HG03060 (cell line): ENCODE measurements at regions not wholly inside any gene's neighbourhood (a gene's known extent, or its start where the extent isn't known, plus 50 kb on each side); places are given as distances from the start of the nearest gene placed in this dataset.

ENCODE experiments used
- ATAC-seq: cut with Tn5 transposase; IDR thresholded peaks from one replicate; pipeline ENCODE4 v1.9.1; 2021; ENCODE audit warnings: low read depth, moderate number of reproducible peaks; ENCODE audit not compliant: unreplicated experiment

DNA sequence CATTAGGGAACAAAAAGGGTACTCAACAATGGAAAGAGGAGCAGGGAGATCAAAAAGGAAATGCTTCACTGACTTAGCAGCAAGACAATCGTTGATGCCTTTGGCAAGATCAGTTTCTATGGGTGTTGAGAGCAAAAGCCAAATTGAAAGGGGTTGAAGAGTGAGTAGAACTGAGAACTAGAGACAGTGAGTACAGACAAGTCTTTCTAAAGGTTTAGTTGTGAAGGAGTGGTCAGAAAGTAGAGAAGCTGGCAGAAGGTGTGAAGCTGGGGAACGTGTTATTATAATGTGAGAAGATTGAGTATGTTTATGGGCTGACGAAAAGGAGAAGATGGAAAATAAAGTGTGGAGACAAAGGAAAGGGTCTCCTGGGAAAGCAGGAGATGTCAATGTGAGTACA lies 221.2 kb upstream of the USP25 start:
- ATAC-seq, result no peak

DNA sequence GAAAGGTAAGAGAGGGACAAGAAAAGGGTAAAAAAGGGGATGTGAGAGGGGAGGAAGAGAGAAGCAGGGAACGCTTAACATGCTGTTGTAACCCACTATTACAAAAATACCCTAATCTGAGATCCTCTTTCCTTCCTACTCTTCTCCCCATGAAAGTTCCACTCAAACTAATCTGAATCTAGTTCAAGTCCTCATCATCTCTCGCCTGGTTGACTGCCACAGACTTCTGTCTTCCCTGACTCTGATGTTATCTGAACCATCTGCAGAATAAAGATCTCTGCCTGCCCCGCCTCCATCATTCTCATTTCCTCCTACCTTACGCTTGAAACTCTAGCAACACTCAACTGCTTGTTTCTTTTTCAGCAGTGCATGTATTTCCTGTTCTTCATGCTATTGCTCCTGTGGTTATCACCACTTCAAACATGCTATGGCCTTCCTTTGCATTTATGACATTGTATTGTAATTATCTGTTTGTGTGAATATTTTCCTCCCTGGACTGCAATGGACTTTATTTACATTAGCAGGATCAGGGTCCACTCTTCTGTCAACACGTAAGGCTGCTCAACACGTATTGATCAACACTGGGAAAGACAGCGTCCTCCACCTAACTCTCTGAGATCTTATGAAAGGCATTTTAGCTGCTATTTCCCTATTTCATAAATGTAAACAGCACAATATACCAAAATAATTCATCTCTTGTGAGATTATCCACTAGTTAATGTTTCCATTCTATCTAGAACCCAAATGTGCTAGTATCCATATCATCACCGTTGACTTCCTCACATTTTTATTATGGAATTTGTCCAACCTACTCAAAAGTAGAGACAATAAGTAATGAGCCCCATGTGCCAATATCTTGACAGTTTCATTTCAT lies 215.5 kb upstream of the USP25 start:
- peak; percentile 96 for ATAC-seq

DNA sequence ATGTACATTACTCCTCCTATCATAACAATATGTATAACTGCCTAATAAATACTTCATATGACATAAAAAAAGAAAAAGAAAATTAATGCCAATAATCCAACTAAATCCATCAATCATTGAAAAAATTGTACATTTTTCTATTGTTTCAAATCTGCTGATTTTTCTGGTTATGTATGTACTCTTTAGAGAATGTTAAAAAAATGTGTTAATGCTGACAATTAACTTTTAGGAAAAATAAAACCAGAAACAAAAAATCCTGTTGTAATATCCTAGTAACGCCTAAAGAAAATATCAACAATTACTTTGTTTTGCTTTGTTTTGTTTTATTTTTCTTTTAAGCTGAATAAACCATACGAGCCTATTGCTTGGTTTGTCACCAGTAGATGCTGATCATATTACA lies 213.9 kb upstream of the USP25 start:
- ATAC-seq, result no peak

DNA sequence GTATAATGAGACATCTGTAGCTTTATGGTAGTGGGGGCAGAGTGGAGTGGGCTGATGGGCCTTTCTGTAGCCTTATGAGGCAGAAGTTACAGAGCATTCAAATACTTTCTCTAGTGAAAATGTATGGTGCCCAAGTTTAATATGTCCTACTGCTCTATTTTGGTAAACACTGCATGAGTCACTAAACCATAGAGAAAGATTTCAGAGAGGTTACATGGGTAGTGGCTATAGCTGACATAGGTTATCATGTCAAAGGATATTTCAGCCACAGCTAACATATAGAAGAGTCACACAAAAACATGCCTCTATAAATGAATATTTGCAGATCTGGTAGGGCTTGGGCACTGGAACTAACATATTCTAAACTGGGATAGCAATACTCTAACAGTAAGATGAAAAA lies 212.4 kb upstream of the USP25 start:
- no peak for ATAC-seq

DNA sequence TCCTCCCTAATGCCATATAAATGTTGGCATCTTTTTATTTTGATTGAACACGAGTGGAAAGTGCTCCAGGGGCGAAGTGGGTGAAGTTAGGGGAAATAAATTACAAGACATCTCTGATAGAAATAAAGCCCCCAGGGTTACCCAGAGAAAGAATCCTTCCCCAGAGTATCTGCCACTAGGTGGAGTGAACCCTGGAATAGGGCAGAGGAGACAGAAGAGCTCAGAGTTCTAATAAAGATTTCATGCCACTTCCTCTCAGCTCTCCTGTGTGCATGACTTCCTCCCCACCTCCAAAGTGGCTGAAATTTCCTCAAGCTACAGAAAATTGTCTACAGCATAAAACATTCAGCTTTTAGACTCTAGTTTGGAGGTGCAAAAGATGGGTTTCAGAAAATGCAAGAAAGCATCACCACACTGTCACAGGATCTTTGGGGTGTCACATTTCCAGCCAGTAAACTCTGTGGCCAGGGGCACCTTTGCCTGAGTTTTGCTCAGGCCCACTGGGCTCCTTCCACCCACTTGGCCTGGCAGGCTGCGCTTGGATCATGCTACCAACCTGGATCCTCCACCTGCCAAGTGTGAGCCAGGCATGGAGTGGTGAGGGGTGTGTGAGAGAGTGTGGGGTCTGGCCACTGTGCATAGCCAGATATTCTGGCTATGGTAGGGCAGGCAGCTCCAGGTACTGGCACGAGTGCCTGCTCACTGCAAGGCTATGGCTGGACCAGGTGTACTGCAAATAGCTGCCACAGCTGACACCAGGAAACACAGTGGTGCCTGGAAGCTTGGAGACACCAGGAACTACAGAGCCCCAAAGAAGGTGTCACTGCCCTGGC lies 208.8 kb upstream of the USP25 start:
- ATAC-seq, result no peak

DNA sequence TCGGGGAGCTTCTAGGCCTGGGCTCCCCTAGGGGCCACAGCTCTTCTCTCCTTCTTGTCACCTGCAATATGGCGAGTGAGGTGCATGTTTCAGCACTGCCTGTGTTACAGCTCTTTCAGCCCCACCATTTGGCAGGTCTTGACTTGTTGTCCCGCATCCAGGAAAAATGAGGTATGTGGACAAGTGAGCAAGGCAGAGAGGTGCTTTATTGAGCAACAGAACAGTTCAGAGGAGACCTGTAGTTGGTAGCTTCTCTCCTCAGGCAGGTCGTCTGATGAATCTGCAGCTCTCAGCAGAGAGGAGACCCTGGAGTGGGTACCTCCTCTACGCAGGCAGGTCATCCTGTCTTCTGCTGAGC lies 208.2 kb upstream of the USP25 start:
- ATAC-seq, result no peak

DNA sequence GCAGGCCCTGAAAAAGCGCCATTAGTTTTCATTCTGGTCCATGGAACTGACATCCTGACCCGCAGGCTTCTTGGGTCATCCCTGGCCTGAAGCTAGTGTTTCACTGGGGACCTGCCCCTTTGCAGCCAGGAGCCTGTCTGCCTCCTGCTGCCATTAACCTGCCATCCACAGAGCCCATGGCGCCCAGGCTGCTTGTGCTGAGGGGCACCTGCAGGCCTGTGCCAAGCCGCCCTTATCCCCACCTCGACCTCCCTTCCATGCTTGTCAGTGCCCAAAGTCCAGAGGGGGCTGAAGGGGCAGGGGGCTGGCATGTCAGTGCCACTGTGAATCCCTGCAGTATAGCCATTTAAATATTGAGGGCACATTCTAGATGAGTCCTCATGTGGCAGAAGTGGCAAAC lies 207.6 kb upstream of the USP25 start:
- no peak for ATAC-seq

DNA sequence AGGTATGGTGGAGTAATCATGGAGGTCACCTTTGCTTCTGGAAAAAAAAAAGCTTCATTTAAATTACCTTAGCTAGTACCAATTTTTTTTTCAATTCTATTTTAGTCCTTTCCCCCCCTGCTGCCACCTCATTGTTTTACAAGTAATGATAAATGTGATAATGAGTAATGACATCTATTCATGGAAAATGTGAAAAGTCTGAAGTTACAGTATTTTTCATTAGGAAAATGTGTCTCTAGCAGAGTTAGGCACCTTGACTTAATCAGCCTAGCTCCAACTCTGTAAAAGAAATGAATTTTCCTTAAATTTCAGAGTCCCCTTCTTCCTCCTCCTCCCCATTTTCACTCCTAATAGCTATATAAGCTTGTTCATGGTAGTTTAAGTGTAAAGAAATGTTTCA lies 204.9 kb upstream of the USP25 start:
- ATAC-seq, result no peak

DNA sequence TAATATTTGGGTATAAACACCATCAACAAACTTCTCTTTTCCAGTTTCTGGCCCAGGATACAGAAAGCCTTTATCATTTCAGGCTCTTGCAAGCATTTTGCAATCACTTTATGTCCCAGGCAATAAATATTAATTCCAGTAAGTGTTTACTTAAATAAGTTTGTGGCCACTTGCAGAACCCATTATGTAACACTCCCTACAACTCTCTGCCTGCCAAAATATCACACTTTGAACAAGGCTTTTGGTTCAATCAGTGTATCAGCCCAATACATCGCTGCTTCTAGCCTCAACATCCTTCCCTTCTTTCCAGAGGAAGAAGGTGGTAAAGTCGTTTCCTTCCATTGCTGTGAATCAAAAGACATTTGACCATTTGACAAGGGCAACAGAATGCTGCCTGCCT lies 203.0 kb upstream of the USP25 start:
- no peak for ATAC-seq

DNA sequence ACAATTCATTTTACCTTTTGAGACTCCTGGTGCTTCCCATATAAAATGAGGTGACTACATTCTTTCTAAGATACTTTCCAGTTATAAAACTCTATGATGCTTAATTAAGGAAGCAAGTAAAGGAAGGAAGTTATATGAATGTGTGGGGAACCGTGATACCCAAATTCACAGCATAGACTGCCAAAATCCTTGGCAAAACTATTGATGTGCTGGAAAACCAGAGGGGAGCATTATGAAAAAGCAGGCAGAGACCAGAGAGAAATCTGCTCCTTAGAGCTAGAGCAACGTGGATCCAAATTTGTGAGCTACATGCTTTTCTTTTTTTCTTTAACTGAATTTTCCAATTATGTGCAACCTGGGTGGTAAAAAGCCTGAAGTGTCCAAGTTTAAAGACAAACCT lies 201.4 kb upstream of the USP25 start:
- no peak for ATAC-seq

DNA sequence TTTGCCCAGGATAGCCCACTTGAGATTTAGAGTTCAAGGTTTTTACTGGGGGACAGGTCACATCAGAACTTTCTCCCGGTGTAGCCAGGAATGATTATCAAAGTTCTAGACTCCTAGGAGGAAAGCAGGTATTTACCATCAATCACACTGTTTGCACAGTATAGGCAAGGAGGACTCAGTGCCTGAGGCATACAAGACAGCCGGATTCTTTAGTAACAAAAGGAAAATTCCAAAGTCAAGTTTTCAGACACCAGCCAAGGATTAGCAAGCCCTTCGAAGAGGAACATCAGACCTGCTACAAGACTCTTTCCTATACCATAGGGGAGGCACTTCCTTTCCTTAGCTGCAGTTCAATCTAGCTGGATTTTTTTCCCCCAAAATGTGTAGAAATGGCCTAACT lies 197.8 kb upstream of the USP25 start:
- no peak for ATAC-seq

DNA sequence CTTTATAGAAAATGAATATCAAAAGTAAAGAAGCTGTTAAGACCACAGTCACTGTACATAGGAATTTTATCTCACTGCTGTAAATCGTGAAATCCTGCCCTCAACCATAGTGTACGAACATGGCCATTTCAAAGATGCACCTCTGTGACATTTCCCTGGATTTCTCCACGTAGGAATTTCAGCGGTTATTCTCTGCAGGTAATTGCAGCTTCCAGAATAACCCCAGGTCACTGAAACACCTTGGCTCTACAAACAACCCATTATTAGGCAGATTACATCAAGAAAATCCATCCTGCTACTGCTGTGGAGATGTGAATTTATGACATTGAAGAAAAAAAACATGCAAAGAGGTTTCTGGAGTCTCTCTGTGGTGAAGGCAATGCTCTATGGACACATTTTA lies 196.2 kb upstream of the USP25 start:
- no peak for ATAC-seq

DNA sequence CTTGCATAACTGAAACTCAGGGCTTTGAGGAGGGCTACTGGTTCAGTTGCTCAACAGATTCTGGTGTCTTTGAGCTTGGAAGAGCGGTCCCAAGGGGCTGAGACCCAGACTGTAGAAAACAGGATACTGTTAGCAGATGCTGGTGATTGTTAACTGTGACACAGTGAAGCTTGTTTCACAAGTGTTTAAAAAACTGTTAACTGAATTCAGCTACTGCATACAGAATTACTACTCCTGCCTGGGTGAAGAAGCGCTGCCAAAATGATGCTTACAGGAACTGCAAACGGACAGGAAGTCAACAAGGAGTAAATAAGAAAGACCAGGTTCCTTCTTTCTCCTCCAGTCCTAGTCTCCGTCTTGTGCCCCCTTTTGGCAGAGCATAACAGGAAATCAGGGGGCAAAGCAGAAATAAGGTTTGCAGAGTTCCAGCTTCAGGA lies 195.3 kb upstream of the USP25 start:
- no peak for ATAC-seq

DNA sequence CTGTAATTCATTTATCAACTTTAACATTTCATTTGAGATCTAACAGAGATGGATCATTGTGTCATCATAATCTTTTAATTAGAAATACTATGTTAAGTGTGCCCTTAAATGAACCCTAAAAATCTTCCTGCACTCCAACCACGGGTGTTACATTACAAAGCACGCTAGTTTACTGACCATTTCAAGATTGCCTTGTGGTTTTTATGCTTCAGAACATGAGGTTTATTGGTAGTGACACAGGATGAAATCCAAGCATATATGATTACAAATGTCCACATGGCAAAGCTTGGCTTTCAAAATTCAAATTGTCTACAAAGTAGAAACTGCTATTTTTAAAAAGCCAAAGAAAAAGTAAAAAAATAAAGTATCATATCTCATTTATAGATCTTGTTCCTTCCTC lies 190.4 kb upstream of the USP25 start:
- no peak for ATAC-seq

DNA sequence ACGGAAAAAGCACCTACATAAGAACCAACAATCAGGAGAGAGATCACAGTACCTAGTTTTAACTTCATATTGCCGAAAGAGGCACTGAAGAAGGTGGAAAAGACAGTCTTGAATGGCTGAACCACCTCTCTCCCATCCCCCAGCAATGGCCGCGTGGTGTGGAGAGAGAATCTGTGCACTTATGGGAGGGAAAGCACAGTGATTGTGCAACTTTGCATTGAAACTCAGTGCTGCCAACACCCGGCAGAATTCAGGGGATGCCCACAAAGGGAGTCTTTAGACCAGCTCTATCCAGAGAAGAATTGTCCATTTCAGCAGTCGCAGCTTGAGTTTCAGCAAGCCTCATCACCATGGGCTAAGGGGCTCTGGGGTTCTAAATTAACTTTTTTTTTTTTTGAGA lies 186.3 kb upstream of the USP25 start:
- ATAC-seq, result no peak

DNA sequence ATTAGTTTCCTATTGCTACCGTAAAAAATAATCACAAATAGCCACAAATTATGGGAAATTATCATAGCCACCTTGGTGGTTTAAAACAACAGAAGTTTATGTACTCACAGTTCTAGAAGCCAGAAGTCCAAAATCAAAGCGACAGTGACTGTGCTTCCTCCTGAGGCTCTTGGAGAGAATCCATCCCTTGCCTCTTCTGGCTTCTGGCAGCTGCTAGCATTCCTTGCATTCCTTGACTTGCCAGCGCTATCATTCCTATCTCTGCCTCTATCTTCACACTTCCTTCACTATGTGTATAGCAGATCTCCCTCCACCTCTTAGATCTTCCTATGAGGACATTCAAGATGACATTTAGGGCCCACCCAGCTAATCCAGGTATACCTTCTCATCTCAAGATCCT lies 180.1 kb upstream of the USP25 start:
- ATAC-seq, result no peak

DNA sequence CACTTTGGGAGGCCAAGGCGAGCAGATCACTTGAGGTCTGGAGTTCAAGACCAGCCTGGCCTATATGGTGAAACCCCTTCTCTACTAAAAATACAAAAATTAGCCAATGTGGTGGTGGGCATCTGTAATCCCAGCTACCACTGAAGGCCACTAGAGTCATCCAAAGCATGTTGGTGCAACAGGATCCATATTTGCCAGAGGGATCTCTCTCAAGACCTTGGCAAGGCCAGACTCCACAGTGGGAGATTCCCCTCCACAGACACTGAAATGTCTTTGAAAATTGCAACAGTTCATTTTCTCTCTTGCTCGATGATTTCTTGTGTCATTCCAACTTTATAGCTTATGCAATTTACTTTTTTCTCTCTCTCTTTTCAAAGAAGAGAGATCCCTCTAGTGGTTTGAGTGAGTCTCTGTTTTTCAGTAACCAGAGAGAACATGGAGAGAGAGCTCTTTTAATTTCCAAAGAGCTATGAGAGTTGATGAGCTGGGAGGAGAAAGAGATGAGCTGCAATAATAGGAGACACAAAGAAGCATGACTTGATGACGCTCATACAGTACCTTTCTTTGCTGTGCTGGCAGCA lies 176.8 kb upstream of the USP25 start:
- ATAC-seq, result no peak

DNA sequence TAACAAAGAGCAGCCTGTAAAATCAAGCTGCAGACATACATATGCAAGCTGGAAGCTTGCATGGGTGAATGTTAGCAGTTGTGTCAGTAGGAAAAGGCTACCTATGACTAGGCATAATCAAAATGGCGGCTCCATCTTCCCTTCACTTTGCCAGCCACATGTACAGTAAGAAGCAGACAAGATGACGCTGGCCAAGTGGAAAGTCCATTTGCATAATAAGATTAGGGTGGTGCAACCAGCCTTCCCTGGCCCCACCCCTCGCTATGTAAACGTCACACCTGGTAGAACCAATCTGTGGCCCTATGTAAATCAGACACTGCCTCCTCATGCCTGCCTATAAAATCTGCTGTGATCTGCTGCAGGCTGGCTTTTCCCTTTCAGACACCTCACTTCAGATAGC lies 171.9 kb upstream of the USP25 start:
- no peak for ATAC-seq

DNA sequence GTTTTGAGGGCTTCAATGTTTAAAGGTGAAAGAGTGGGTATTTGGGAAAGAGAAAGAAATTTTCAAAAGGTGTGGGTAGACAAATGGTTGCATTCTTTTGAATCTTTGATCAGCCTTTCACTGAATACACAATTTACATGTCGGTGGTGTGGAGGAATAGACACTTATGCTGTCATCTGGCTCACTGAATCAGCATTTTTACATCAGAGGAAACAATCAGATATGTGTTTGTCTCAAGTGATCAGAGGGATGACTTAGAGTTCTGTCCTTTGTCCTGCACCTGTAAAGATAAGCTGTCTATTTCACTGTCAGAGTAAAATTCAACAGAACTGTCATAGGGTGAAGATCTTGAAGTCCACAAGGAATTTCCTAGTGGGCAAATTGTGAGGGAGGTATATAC lies 170.9 kb upstream of the USP25 start:
- no peak for ATAC-seq

DNA sequence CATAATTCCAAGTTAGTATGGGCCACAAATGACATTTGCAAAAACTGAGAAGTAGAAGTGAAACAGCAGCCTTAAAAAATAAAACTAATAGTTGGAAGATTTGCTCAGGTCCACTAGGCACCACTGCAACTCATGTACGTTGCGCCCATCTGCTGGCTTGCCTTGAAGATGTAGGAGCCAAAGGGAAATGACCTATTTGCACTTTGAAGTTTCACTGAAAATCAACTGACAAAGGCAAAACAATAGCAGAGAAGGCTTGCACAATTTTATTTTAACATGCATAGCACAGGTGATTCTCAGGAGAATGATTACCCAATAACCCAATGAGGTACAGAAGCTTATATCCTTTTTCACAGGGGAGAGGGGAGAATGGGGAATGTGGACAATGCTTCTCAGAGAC lies 170.1 kb upstream of the USP25 start:
- no peak for ATAC-seq

DNA sequence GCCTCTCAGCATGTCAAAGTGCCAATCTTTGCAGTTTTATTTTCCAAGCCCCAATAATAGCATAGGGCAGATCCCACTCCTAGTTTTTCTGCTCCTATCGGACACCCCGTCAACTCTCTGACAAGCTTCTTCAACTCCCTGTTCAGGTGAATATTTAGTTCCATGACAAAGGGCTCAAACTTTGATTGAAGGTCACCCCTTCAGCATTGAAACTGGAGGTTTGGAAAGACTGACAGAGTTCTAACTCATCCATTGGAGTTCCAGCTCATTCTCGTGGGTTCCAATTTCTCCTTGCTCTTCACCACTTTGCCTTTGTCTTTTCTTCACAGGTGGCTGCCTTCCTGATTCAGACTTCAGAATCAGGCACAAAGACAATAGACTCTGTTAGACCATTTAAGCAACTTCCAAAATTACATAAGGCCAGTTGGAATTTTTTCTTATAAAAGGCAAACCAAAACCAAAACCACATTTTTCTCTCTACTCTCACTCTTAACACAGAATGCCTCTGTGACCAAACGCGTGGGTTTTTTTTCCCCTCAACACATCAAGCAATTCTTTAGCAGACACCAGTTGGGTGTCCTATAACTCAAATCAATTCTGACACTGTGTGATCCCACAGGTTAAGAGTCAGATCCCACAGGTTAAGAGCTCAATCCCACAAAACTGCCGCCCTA lies 169.3 kb upstream of the USP25 start:
- no peak for ATAC-seq
